ENCODE measurements at regions not wholly inside any gene's neighbourhood (a gene's known extent, or its start where the extent isn't known, plus 50 kb on each side); places are given as distances from the start of the nearest gene placed in this dataset.

- TF ChIP-seq ZNF341 (tag by site-specific recombination; IDR thresholded peaks at IDR 0.05; ENCODE audit: low read depth) = no peak
- no peak for TF ChIP-seq KLF9 (tag by site-specific recombination; IDR thresholded peaks at IDR 0.05; ENCODE audit: low read depth)
- 0 out of 2 replicates have a peak, but pooled peaks have one; percentile 20 for TF ChIP-seq ZNF335 (tag by site-specific recombination; conservative IDR thresholded peaks at IDR 0.05)
- no peak for TF ChIP-seq ZBTB20 (tag by site-specific recombination; IDR thresholded peaks at IDR 0.05)
- TF ChIP-seq ZNF707 (tag by site-specific recombination; IDR thresholded peaks at IDR 0.05) = no peak
- TF ChIP-seq, protein P1, sequence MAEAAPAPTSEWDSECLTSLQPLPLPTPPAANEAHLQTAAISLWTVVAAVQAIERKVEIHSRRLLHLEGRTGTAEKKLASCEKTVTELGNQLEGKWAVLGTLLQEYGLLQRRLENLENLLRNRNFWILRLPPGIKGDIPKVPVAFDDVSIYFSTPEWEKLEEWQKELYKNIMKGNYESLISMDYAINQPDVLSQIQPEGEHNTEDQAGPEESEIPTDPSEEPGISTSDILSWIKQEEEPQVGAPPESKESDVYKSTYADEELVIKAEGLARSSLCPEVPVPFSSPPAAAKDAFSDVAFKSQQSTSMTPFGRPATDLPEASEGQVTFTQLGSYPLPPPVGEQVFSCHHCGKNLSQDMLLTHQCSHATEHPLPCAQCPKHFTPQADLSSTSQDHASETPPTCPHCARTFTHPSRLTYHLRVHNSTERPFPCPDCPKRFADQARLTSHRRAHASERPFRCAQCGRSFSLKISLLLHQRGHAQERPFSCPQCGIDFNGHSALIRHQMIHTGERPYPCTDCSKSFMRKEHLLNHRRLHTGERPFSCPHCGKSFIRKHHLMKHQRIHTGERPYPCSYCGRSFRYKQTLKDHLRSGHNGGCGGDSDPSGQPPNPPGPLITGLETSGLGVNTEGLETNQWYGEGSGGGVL (tag by site-specific recombination; IDR thresholded peaks at IDR 0.05) = no peak
- peak; percentile 88 for TF ChIP-seq OSR2 (tag by site-specific recombination; IDR thresholded peaks at IDR 0.05)
- peak; percentile 98 for TF ChIP-seq SP7 (tag by site-specific recombination; IDR thresholded peaks at IDR 0.05)
- TF ChIP-seq ZNF2 (tag by site-specific recombination; IDR thresholded peaks at IDR 0.05) = peak; percentile 44
- TF ChIP-seq, protein P2, sequence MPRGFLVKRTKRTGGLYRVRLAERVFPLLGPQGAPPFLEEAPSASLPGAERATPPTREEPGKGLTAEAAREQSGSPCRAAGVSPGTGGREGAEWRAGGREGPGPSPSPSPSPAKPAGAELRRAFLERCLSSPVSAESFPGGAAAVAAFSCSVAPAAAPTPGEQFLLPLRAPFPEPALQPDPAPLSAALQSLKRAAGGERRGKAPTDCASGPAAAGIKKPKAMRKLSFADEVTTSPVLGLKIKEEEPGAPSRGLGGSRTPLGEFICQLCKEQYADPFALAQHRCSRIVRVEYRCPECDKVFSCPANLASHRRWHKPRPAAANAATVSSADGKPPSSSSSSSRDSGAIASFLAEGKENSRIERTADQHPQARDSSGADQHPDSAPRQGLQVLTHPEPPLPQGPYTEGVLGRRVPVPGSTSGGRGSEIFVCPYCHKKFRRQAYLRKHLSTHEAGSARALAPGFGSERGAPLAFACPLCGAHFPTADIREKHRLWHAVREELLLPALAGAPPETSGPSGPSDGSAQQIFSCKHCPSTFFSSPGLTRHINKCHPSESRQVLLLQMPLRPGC (tag by site-specific recombination; IDR thresholded peaks at IDR 0.05) = peak; percentile 78
- TF ChIP-seq, protein P3, sequence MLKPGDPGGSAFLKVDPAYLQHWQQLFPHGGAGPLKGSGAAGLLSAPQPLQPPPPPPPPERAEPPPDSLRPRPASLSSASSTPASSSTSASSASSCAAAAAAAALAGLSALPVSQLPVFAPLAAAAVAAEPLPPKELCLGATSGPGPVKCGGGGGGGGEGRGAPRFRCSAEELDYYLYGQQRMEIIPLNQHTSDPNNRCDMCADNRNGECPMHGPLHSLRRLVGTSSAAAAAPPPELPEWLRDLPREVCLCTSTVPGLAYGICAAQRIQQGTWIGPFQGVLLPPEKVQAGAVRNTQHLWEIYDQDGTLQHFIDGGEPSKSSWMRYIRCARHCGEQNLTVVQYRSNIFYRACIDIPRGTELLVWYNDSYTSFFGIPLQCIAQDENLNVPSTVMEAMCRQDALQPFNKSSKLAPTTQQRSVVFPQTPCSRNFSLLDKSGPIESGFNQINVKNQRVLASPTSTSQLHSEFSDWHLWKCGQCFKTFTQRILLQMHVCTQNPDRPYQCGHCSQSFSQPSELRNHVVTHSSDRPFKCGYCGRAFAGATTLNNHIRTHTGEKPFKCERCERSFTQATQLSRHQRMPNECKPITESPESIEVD (tag by site-specific recombination; IDR thresholded peaks at IDR 0.05) = peak; percentile 75
- TF ChIP-seq GLIS2 (tag by site-specific recombination; IDR thresholded peaks at IDR 0.05) = no peak
Measured at GRCh38 chr7:28355635-28356319, 56.5 kb upstream of the CREB5 start (continued).

DNA sequence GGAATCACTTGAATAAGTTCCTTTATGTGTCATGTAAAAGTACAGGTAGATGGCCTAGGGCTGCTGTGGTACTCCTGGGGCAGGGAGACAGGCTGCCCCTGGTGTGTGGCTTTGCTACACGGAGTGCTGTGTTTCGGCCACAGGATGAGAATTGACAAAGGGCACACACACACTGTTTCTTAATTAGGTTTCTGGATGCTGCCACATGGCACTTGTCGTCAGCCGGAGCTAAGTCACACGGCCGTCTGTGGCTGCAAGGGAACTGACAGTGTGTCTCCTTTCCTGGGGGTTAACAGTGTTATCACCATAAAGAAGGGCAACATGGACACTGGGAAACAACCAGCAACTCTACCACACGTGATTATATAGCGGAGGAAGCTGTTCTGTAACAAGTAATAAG is 55.7 kb upstream of the CREB5 start:
- Histone ChIP-seq H3K4me1 (ENCODE audit: control insufficient read depth, insufficient read depth, low read length) (peaks cover 6% of the 10 kb centered on the region), H3K27ac (ENCODE audit: extremely low read depth, low read depth, low read length) (no peak overlapping the region), H3K9me3 (ENCODE audit: control insufficient read depth, insufficient read depth, low read depth, low read length) (no peaks in the 10 kb centered on the region), H3K4me3 (ENCODE audit: low read depth, low read length) (no peak overlapping the region), H3K36me3 (ENCODE audit: control insufficient read depth in 2 of 2, insufficient read depth in 1 of 2, low read length in 2 of 2) (no peaks in the 10 kb centered on the region)
- ChIA-PET POLR2A (no interaction called here), CTCF (interaction anchor here (0.5 kb wide), 1 partner anchor 65 kb away, joined by 4 read pairs; no protein-coding TSS in a partner anchor)
- TF ChIP-seq ZNF132 (tag by site-specific recombination; IDR thresholded peaks at IDR 0.05; ENCODE audit: borderline replicate concordance) (no peak), ZNF24 (tag by site-specific recombination; IDR thresholded peaks at IDR 0.05) (no peak), GLIS2 (tag by site-specific recombination; IDR thresholded peaks at IDR 0.05) (no peak), ZNF302 (tag by site-specific recombination; IDR thresholded peaks at IDR 0.05; ENCODE audit: low read depth) (no peak), ZNF214 (tag by site-specific recombination; IDR thresholded peaks at IDR 0.05; ENCODE audit: borderline replicate concordance) (no peak), ZNF184 (tag by site-specific recombination; IDR thresholded peaks at IDR 0.05) (no peak), ZNF776 (tag by site-specific recombination; IDR thresholded peaks at IDR 0.05; ENCODE audit: borderline replicate concordance) (no peak), ZNF157 (tag by site-specific recombination; IDR thresholded peaks at IDR 0.05) (no peak), ZBTB21 (tag by site-specific recombination; IDR thresholded peaks at IDR 0.05) (no peak), IKZF3 (tag by site-specific recombination; IDR thresholded peaks at IDR 0.05) (no peak), ZNF48 (tag by site-specific recombination; IDR thresholded peaks at IDR 0.05) (no peak), WT1 (tag by site-specific recombination; IDR thresholded peaks at IDR 0.05) (no peak)
- TF ChIP-seq, protein P4, sequence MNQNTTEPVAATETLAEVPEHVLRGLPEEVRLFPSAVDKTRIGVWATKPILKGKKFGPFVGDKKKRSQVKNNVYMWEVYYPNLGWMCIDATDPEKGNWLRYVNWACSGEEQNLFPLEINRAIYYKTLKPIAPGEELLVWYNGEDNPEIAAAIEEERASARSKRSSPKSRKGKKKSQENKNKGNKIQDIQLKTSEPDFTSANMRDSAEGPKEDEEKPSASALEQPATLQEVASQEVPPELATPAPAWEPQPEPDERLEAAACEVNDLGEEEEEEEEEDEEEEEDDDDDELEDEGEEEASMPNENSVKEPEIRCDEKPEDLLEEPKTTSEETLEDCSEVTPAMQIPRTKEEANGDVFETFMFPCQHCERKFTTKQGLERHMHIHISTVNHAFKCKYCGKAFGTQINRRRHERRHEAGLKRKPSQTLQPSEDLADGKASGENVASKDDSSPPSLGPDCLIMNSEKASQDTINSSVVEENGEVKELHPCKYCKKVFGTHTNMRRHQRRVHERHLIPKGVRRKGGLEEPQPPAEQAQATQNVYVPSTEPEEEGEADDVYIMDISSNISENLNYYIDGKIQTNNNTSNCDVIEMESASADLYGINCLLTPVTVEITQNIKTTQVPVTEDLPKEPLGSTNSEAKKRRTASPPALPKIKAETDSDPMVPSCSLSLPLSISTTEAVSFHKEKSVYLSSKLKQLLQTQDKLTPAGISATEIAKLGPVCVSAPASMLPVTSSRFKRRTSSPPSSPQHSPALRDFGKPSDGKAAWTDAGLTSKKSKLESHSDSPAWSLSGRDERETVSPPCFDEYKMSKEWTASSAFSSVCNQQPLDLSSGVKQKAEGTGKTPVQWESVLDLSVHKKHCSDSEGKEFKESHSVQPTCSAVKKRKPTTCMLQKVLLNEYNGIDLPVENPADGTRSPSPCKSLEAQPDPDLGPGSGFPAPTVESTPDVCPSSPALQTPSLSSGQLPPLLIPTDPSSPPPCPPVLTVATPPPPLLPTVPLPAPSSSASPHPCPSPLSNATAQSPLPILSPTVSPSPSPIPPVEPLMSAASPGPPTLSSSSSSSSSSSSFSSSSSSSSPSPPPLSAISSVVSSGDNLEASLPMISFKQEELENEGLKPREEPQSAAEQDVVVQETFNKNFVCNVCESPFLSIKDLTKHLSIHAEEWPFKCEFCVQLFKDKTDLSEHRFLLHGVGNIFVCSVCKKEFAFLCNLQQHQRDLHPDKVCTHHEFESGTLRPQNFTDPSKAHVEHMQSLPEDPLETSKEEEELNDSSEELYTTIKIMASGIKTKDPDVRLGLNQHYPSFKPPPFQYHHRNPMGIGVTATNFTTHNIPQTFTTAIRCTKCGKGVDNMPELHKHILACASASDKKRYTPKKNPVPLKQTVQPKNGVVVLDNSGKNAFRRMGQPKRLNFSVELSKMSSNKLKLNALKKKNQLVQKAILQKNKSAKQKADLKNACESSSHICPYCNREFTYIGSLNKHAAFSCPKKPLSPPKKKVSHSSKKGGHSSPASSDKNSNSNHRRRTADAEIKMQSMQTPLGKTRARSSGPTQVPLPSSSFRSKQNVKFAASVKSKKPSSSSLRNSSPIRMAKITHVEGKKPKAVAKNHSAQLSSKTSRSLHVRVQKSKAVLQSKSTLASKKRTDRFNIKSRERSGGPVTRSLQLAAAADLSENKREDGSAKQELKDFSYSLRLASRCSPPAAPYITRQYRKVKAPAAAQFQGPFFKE (tag by site-specific recombination; IDR thresholded peaks at IDR 0.05; ENCODE audit: borderline replicate concordance) = no peak
